Right atrium auricular region (tissue), 2 donors: ENCODE measurements at regions not wholly inside any gene's neighbourhood (a gene's known extent, or its start where the extent isn't known, plus 50 kb on each side); places are given as distances from the start of the nearest gene placed in this dataset.
A peak's percentile ranks its signal among the peaks of the same experiment; 100 is the strongest.
"Not testable (repeated sequence)": the region's sequence is repeated elsewhere in the genome, so short reads cannot be mapped to it uniquely, and the experiment has no call there.

ENCODE experiments used
- DNase-seq: peaks from one replicate; pipeline ENCODE4 v3.0.0-alpha.2; 2019; ENCODE audit warnings: low spot score
- H3K27ac ChIP-seq, 2 donors: fragments of 200-600 bp; sonication (generic); 1 replicate in 1 of 2; 2 replicates in 1 of 2; pipeline ENCODE4 v1.5.1; 2016 to 2019
- H3K27me3 ChIP-seq, 2 donors: fragments of 200-600 bp; sonication (generic); one replicate each; pipeline versions ENCODE4 v1.5.1 to v1.6.0; 2017 to 2019
- H3K36me3 ChIP-seq: fragments of 200-600 bp; sonication (generic); one replicate; pipeline ENCODE4 v1.5.1; 2016
- H3K4me1 ChIP-seq, 2 donors: fragments of 200-600 bp; sonication (generic); one replicate each; pipeline versions ENCODE4 v1.5.1 to v1.6.0; 2017 to 2019
- H3K4me3 ChIP-seq, 2 donors: fragments of 200-600 bp; sonication (generic); 1 replicate in 1 of 2; 2 replicates in 1 of 2; pipeline ENCODE4 v1.5.1; 2017 to 2019; ENCODE audit warnings: mild to moderate bottlenecking in 1 of 2, moderate library complexity in 1 of 2
- H3K9me3 ChIP-seq, 2 donors: fragments of 200-600 bp; sonication (generic); one replicate each; pipeline ENCODE4 v1.5.1; 2019
- CTCF ChIP-seq, 2 donors: fragments of 200-600 bp; sonication (generic); IDR thresholded peaks; one replicate each; pipeline ENCODE4 v1.5.1; 2019; ENCODE audit warnings: antibody characterized with exemption in 2 of 2

GRCh38 chr1:147103416-147104155 lies 68.7 kb downstream of the PRKAB2 start:
- not testable (repeated sequence) for H3K9me3 ChIP-seq, H3K36me3 ChIP-seq, H3K27me3 ChIP-seq, H3K4me3 ChIP-seq, H3K27ac ChIP-seq, DNase-seq, H3K4me1 ChIP-seq

- no peak overlapping the region for H3K4me3 ChIP-seq
- no peak for TF ChIP-seq CTCF (IDR thresholded peaks at IDR 0.05)
- no peaks in the 10 kb centered on the region for H3K9me3 ChIP-seq
- H3K4me1 ChIP-seq = no peaks in the 10 kb centered on the region
- no peak for DNase-seq
- no peak overlapping the region for H3K27ac ChIP-seq
- H3K36me3 ChIP-seq = no peaks in the 10 kb centered on the region
- no peaks in the 10 kb centered on the region for H3K27me3 ChIP-seq
Observed at GRCh38 chr1:147099192-147099591, 73.1 kb downstream of the PRKAB2 start.

- H3K27me3 ChIP-seq, DNase-seq, H3K4me1 ChIP-seq, H3K4me3 ChIP-seq, H3K9me3 ChIP-seq, H3K36me3 ChIP-seq, H3K27ac ChIP-seq: not testable (repeated sequence)
- peak in 1 of 2 donors; percentile 42 for TF ChIP-seq CTCF (IDR thresholded peaks at IDR 0.05)
Observed at GRCh38 chr1:147098338-147098973, 73.8 kb downstream of the PRKAB2 start.

GRCh38 chr1:147095691-147096090 lies 76.6 kb downstream of the PRKAB2 start:
- DNase-seq = no peak
- Histone ChIP-seq H3K4me1 (no peaks in the 10 kb centered on the region), H3K27ac (no peak overlapping the region), H3K4me3 (no peak overlapping the region), H3K27me3 (no peaks in the 10 kb centered on the region), H3K36me3 (no peaks in the 10 kb centered on the region), H3K9me3 (no peaks in the 10 kb centered on the region)
- no peak for TF ChIP-seq CTCF (IDR thresholded peaks at IDR 0.05)

GRCh38 chr1:147091801-147092200 lies 80.5 kb downstream of the PRKAB2 start:
- H3K4me3 ChIP-seq = no peak overlapping the region
- no peak for DNase-seq
- no peaks in the 10 kb centered on the region for H3K27me3 ChIP-seq
- peaks cover 0 to 8% of the 10 kb centered on the region in 2 donors for H3K9me3 ChIP-seq
- no peak for TF ChIP-seq CTCF (IDR thresholded peaks at IDR 0.05)
- H3K36me3 ChIP-seq = no peaks in the 10 kb centered on the region
- no peak overlapping the region for H3K27ac ChIP-seq
- H3K4me1 ChIP-seq = no peaks in the 10 kb centered on the region

GRCh38 chr1:147089457-147089856 lies 82.8 kb downstream of the PRKAB2 start:
- H3K4me3 ChIP-seq = no peak overlapping the region
- H3K36me3 ChIP-seq = no peaks in the 10 kb centered on the region
- no peaks in the 10 kb centered on the region for H3K4me1 ChIP-seq
- H3K9me3 ChIP-seq = peaks cover 0 to 8% of the 10 kb centered on the region in 2 donors
- H3K27me3 ChIP-seq = no peaks in the 10 kb centered on the region
- DNase-seq = no peak
- no peak overlapping the region for H3K27ac ChIP-seq
- TF ChIP-seq CTCF (IDR thresholded peaks at IDR 0.05) = no peak
